SH-SY5Y (cell line): ENCODE measurements at regions not wholly inside any gene's neighbourhood (a gene's known extent, or its start where the extent isn't known, plus 50 kb on each side); places are given as distances from the start of the nearest gene placed in this dataset.

Source experiments
- GATA2 ChIP-seq: IDR thresholded peaks from 2 replicates; pipeline ENCODE4 v1.6.1; 2011; ENCODE audit warnings: mild to moderate bottlenecking, low read depth, low read length
- GATA3 ChIP-seq: IDR thresholded peaks from 2 replicates; pipeline ENCODE4 v1.6.1; 2011; ENCODE audit warnings: low read depth, mild to moderate bottlenecking, low read length, moderate library complexity

GRCh38 chr21:16978309-16978895 lies 534.4 kb upstream of the CXADR start:
- TF ChIP-seq GATA3 (no peak), GATA2 (no peak)
